GM18520 (cell line): ENCODE measurements at regions not wholly inside any gene's neighbourhood (a gene's known extent, or its start where the extent isn't known, plus 50 kb on each side); places are given as distances from the start of the nearest gene placed in this dataset.

Experiments used
- ATAC-seq: cut with Tn5 transposase; IDR thresholded peaks from one replicate; pipeline ENCODE4 v1.9.1; 2021; ENCODE audit not compliant: unreplicated experiment

GRCh38 chr10:43712821-43713584 lies 64.3 kb upstream of the ZNF32 start:
- ATAC-seq: no peak

- no peak for ATAC-seq
Measured at GRCh38 chr10:43710772-43711471, 62.2 kb upstream of the ZNF32 start.

- ATAC-seq: no peak
Measured at GRCh38 chr10:43708262-43708661, 59.6 kb upstream of the ZNF32 start.

- no peak for ATAC-seq
Measured at GRCh38 chr10:43707770-43708169, 59.1 kb upstream of the ZNF32 start.

GRCh38 chr10:43706166-43706565 lies 57.5 kb upstream of the ZNF32 start:
- no peak for ATAC-seq

GRCh38 chr10:43703286-43703685 lies 54.6 kb upstream of the ZNF32 start:
- ATAC-seq: no peak

GRCh38 chr10:43702936-43703281 lies 54.2 kb upstream of the ZNF32 start:
- ATAC-seq: no peak

GRCh38 chr10:43702213-43702935 lies 53.7 kb upstream of the ZNF32 start:
- ATAC-seq: no peak

GRCh38 chr10:43701295-43701694 lies 52.6 kb upstream of the ZNF32 start:
- ATAC-seq: no peak

- ATAC-seq: no peak
Measured at GRCh38 chr10:43700306-43700705, 51.6 kb upstream of the ZNF32 start.

- ATAC-seq: no peak
Measured at GRCh38 chr10:43699516-43699915, 50.8 kb upstream of the ZNF32 start.
